ENCODE measurements at regions not wholly inside any gene's neighbourhood (a gene's known extent, or its start where the extent isn't known, plus 50 kb on each side); places are given as distances from the start of the nearest gene placed in this dataset.

DNA sequence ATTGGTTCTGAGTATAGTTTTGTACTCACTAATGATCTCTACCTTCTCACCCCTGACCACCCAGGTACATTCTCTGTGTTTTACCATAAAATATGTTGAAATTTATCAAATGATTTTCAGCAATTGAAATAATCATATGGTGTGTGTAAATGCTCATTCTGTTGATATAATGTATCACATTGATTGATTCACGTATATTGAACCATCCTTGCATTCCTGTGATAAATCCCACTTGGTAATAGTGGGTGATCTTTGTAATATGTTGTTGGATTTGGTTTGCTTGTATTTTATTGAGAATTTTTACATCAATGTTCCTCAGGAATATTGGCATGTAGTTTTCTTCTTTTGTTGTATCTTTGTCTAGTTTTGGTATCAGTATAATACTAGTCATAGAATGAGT is 1497.6 kb downstream of the OTOL1 start:
- no peak overlapping the region for H3K4ac ChIP-seq (ENCODE audit: low read depth, low read length)
- no peak overlapping the region for H4K8ac ChIP-seq (replicated peaks; ENCODE audit: insufficient read length, low read depth, low read length)
- H3K79me1 ChIP-seq (ENCODE audit: insufficient read depth, low read depth, low read length, poor library complexity, severe bottlenecking) = no peaks in the 10 kb centered on the region
- no peak for DNase-seq
- no peak overlapping the region for H3K4me2 ChIP-seq (ENCODE audit: insufficient read depth, insufficient read length, low read length)
- Mint-ChIP-seq H3K36me3 (ENCODE audit: insufficient read depth in 1 of 3, low read depth in 3 of 3) (peaks cover 1 to 11% (median 10%) of the 10 kb centered on the region in 3 experiments; a peak in 6 of 7 replicates), H3K27ac (no peak overlapping the region), H3K4me3 (no peak overlapping the region), H3K27me3 (ENCODE audit: low read depth) (no peaks in the 10 kb centered on the region), H3K9me3 (peaks cover 11 to 12% of the 10 kb centered on the region in 2 experiments), H3K4me1 (peaks cover 5 to 6% of the 10 kb centered on the region in 2 experiments; a peak in 3 of 4 replicates)
- no peak overlapping the region for H4K91ac ChIP-seq (ENCODE audit: insufficient read length, low read depth, low read length)
- no peaks in the 10 kb centered on the region for H3K4me1 ChIP-seq (ENCODE audit: insufficient read depth, low read length)
- no peak overlapping the region for H3K18ac ChIP-seq (ENCODE audit: insufficient read length, low read depth, low read length)
- no peaks in the 10 kb centered on the region for H3K9me3 ChIP-seq (ENCODE audit: control insufficient read depth, low read depth, low read length)
- no peaks in the 10 kb centered on the region for H3K23me2 ChIP-seq (ENCODE audit: insufficient read length, low read depth, low read length, poor library complexity, severe bottlenecking)
- TF ChIP-seq, protein P1, sequence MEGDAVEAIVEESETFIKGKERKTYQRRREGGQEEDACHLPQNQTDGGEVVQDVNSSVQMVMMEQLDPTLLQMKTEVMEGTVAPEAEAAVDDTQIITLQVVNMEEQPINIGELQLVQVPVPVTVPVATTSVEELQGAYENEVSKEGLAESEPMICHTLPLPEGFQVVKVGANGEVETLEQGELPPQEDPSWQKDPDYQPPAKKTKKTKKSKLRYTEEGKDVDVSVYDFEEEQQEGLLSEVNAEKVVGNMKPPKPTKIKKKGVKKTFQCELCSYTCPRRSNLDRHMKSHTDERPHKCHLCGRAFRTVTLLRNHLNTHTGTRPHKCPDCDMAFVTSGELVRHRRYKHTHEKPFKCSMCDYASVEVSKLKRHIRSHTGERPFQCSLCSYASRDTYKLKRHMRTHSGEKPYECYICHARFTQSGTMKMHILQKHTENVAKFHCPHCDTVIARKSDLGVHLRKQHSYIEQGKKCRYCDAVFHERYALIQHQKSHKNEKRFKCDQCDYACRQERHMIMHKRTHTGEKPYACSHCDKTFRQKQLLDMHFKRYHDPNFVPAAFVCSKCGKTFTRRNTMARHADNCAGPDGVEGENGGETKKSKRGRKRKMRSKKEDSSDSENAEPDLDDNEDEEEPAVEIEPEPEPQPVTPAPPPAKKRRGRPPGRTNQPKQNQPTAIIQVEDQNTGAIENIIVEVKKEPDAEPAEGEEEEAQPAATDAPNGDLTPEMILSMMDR (conservative IDR thresholded peaks at IDR 0.05) = no peak
- H3T11ph ChIP-seq (ENCODE audit: low read length) = no peak overlapping the region
- H4K20me1 ChIP-seq (ENCODE audit: control insufficient read depth, insufficient read depth, insufficient read length) = no peaks in the 10 kb centered on the region
- no peak overlapping the region for H3K9ac ChIP-seq (ENCODE audit: extremely low read depth, insufficient read length, low read length)
- no peak overlapping the region for H3K14ac ChIP-seq (ENCODE audit: insufficient read depth, low read length)
- no peak overlapping the region for H2AFZ ChIP-seq (ENCODE audit: low read length)
- no peak overlapping the region for H3K56ac ChIP-seq (ENCODE audit: insufficient read length, low read depth, low read length)
- no peaks in the 10 kb centered on the region for H3K79me2 ChIP-seq (ENCODE audit: insufficient read depth, low read length)
- H2BK5ac ChIP-seq (ENCODE audit: insufficient read length, low read length) = no peak overlapping the region
- no peak overlapping the region for H2BK12ac ChIP-seq (ENCODE audit: insufficient read length, low read depth, low read length)
- no peak overlapping the region for H2BK120ac ChIP-seq (ENCODE audit: low read depth, low read length, poor library complexity, severe bottlenecking)
- no peak overlapping the region for H2BK20ac ChIP-seq (ENCODE audit: low read depth, low read length, poor library complexity, severe bottlenecking)
- no peak overlapping the region for H3K27ac ChIP-seq (ENCODE audit: insufficient read length, low read depth, low read length)
- WGBS (ENCODE audit: extremely low coverage, insufficient read length, low lambda C conversion rate) = no CpG with 5 or more reads among the region's 1 CpG
- no peak overlapping the region for H3K23ac ChIP-seq (ENCODE audit: insufficient read length, low read depth, low read length)
- no peaks in the 10 kb centered on the region for H3K27me3 ChIP-seq (ENCODE audit: insufficient read depth, low read length)
- no peak overlapping the region for H2AK5ac ChIP-seq (ENCODE audit: insufficient read length, low read length)
- no peak overlapping the region for H4K5ac ChIP-seq (ENCODE audit: insufficient read length, low read depth, low read length)
- H2BK15ac ChIP-seq (ENCODE audit: low read depth, low read length) = no peak overlapping the region

Measured in H9 (cell line).